ENCODE measurements at regions not wholly inside any gene's neighbourhood (a gene's known extent, or its start where the extent isn't known, plus 50 kb on each side); places are given as distances from the start of the nearest gene placed in this dataset.

- TF ChIP-seq CTCF (conservative IDR thresholded peaks at IDR 0.05; ENCODE audit: low read depth, low read length) = peak; percentile 44
- DNase-seq (ENCODE audit: low read depth) = peak; percentile 57
Measured at GRCh38 chrX:30504309-30504708, 73.3 kb downstream of the TASL start.

DNA sequence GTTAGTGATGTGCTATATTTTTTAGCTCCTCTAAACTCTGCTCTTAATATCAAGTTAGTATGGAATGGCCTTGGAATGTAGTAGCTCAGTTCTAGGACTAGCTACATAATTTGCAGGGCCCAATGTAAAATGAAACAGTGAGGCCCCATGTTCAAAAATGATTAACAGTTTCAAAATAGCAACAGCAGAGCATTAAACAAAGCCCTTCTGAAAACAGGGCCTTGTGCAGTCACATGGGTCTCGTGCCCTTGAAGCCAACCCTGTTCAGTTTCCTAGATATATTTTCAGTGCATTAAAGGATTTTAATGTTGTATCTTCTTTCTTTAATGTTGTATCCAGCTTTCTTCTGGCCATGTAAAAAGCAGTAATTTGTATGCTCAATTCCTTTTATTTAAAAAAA, 82.1 kb downstream of the TASL start:
- H3K4me3 ChIP-seq (ENCODE audit: low read depth, low read length) = no peak overlapping the region
- no peak for TF ChIP-seq CTCF (conservative IDR thresholded peaks at IDR 0.05; ENCODE audit: low read depth, low read length)
- no peak for DNase-seq (ENCODE audit: low read depth)

More at GRCh38 chrX:30504309-30504708, 73.3 kb downstream of the TASL start:
- no peak overlapping the region for H3K4me3 ChIP-seq (ENCODE audit: low read depth, low read length)

GRCh38 chrX:30493348-30493747, 84.2 kb downstream of the TASL start:
- no peak overlapping the region for H3K4me3 ChIP-seq (ENCODE audit: low read depth, low read length)
- no peak for DNase-seq (ENCODE audit: low read depth)
- peak; percentile 8 for TF ChIP-seq CTCF (conservative IDR thresholded peaks at IDR 0.05; ENCODE audit: low read depth, low read length)

- no peak overlapping the region for H3K4me3 ChIP-seq (ENCODE audit: low read depth, low read length)
- peak; percentile 21 for TF ChIP-seq CTCF (conservative IDR thresholded peaks at IDR 0.05; ENCODE audit: low read depth, low read length)
- DNase-seq (ENCODE audit: low read depth) = no peak
Measured at GRCh38 chrX:30489323-30489722, 88.2 kb downstream of the TASL start.

GRCh38 chrX:30488092-30488491, 89.5 kb downstream of the TASL start:
- no peak overlapping the region for H3K4me3 ChIP-seq (ENCODE audit: low read depth, low read length)
- peak; percentile 38 for DNase-seq (ENCODE audit: low read depth)
- TF ChIP-seq CTCF (conservative IDR thresholded peaks at IDR 0.05; ENCODE audit: low read depth, low read length) = peak; percentile 47

- no peak for TF ChIP-seq CTCF (conservative IDR thresholded peaks at IDR 0.05; ENCODE audit: low read depth, low read length)
- no peak overlapping the region for H3K4me3 ChIP-seq (ENCODE audit: low read depth, low read length)
- DNase-seq (ENCODE audit: low read depth) = no peak
Measured at GRCh38 chrX:30483996-30484395, 93.6 kb downstream of the TASL start.

GRCh38 chrX:30468471-30468870, 109.1 kb downstream of the TASL start:
- DNase-seq (ENCODE audit: low read depth) = no peak
- TF ChIP-seq CTCF (conservative IDR thresholded peaks at IDR 0.05; ENCODE audit: low read depth, low read length) = no peak
- no peak overlapping the region for H3K4me3 ChIP-seq (ENCODE audit: low read depth, low read length)

All from choroid plexus epithelial cell (primary cell).